ENCODE measurements at regions not wholly inside any gene's neighbourhood (a gene's known extent, or its start where the extent isn't known, plus 50 kb on each side); places are given as distances from the start of the nearest gene placed in this dataset.

GRCh38 chr5:143594902-143595818 is 191.7 kb upstream of the NR3C1 start (continued):
- no peak for TF ChIP-seq ZNF276 (CRISPR knock-in tag; IDR thresholded peaks at IDR 0.05; ENCODE audit: low read depth)
- TF ChIP-seq ZSCAN20 (CRISPR knock-in tag; IDR thresholded peaks at IDR 0.05; ENCODE audit: borderline replicate concordance) = no peak
- TF ChIP-seq HMG20B (CRISPR knock-in tag; conservative IDR thresholded peaks at IDR 0.05) = no peak
- TF ChIP-seq ZNF720 (CRISPR knock-in tag; IDR thresholded peaks at IDR 0.05) = no peak
- TF ChIP-seq ZNF598 (CRISPR knock-in tag; IDR thresholded peaks at IDR 0.05; ENCODE audit: borderline replicate concordance) = no peak
- TF ChIP-seq ATRX (CRISPR knock-in tag; IDR thresholded peaks at IDR 0.05; ENCODE audit: borderline replicate concordance) = no peak
- no peak for TF ChIP-seq ZNF30 (CRISPR knock-in tag; IDR thresholded peaks at IDR 0.05)
- TF ChIP-seq TMF1 (CRISPR knock-in tag; IDR thresholded peaks at IDR 0.05; ENCODE audit: low read depth) = no peak
- no peak for TF ChIP-seq ZNF512B (CRISPR knock-in tag; IDR thresholded peaks at IDR 0.05; ENCODE audit: borderline replicate concordance)
- peak; percentile 85 for TF ChIP-seq TFAP4 (IDR thresholded peaks at IDR 0.05; ENCODE audit: borderline replicate concordance, low read depth)
- TF ChIP-seq PITX1 (CRISPR knock-in tag; IDR thresholded peaks at IDR 0.05) = peak; percentile 77
- TF ChIP-seq BRD4 (CRISPR knock-in tag; IDR thresholded peaks at IDR 0.05) = no peak
- peak; percentile 47; the same call in 1 of the 2 replicates for TF ChIP-seq JUNB (CRISPR knock-in tag; IDR thresholded peaks at IDR 0.05; ENCODE audit: borderline replicate concordance)
- no peak for TF ChIP-seq ZNF781 (CRISPR knock-in tag; IDR thresholded peaks at IDR 0.05; ENCODE audit: borderline replicate concordance, not compliant biosample characterization)
- TF ChIP-seq PREB (CRISPR knock-in tag; IDR thresholded peaks at IDR 0.05) = no peak
- TF ChIP-seq JUND (CRISPR knock-in tag; IDR thresholded peaks at IDR 0.05) = no peak; the same call in 1 of the 2 replicates
- TF ChIP-seq ZNF704 (CRISPR knock-in tag; IDR thresholded peaks at IDR 0.05; ENCODE audit: borderline replicate concordance) = no peak
- no peak for TF ChIP-seq ARNT2 (CRISPR knock-in tag; IDR thresholded peaks at IDR 0.05; ENCODE audit: low read depth)
- TF ChIP-seq KMT2A (CRISPR knock-in tag; IDR thresholded peaks at IDR 0.05) = no peak
- TF ChIP-seq FOXK2 (IDR thresholded peaks at IDR 0.05) = peak; percentile 83
- peak; percentile 31 for TF ChIP-seq ZSCAN9 (CRISPR knock-in tag; IDR thresholded peaks at IDR 0.05; ENCODE audit: borderline replicate concordance)
- TF ChIP-seq FOSL1 (CRISPR knock-in tag; IDR thresholded peaks at IDR 0.05; ENCODE audit: borderline replicate concordance) = peak; percentile 38; the same call in 1 of the 2 replicates

Measured in HepG2 (cell line).